ENCODE measurements at regions not wholly inside any gene's neighbourhood (a gene's known extent, or its start where the extent isn't known, plus 50 kb on each side); places are given as distances from the start of the nearest gene placed in this dataset.

DNA sequence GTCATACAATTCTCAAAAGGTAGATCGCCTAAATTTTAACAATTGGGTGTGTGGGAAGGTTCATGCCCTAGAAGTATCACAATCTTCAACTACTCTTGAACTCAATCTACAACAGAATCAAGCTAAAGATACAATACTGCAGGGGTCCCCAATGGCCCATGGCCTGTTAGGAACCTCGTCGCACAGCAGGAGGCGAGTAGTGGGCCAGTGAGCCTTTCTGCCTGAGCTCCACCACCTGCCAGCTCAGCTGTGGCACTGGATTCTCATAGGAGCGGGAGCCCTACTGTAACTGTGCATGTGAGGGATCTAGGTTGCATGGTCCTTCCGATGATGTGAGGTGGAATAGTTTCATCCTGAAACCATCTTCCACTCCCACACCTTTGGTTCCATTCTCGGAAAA lies 230.6 kb downstream of the KLF12 start:
- ATAC-seq = no peak
- no peak for TF ChIP-seq TOX (CRISPR knock-in tag; IDR thresholded peaks at IDR 0.05; ENCODE audit: borderline replicate concordance)
- no peak for TF ChIP-seq OSR1 (CRISPR knock-in tag; IDR thresholded peaks at IDR 0.05)
- no peak for TF ChIP-seq ZFP3 (CRISPR knock-in tag; IDR thresholded peaks at IDR 0.05)
- TF ChIP-seq CSDC2 (CRISPR knock-in tag; IDR thresholded peaks at IDR 0.05) = no peak

GRCh38 chr13:73902847-73903246 lies 231.4 kb downstream of the KLF12 start:
- peak; percentile 70 for TF ChIP-seq TCF4 (CRISPR knock-in tag; IDR thresholded peaks at IDR 0.05; ENCODE audit: borderline replicate concordance)
- peak; percentile 80; the same call in 1 of the 2 replicates for TF ChIP-seq TSHZ2 (CRISPR knock-in tag; IDR thresholded peaks at IDR 0.05)
- no peak for TF ChIP-seq PATZ1 (CRISPR knock-in tag; IDR thresholded peaks at IDR 0.05; ENCODE audit: borderline replicate concordance)
- no peak for ATAC-seq

- ATAC-seq = no peak
- TF ChIP-seq RARB (CRISPR knock-in tag; IDR thresholded peaks at IDR 0.05) = no peak
- no peak for TF ChIP-seq ZNF565 (CRISPR knock-in tag; conservative IDR thresholded peaks at IDR 0.05; ENCODE audit: low read depth)
- TF ChIP-seq CSDC2 (CRISPR knock-in tag; IDR thresholded peaks at IDR 0.05) = no peak
- TF ChIP-seq TSHZ2 (CRISPR knock-in tag; IDR thresholded peaks at IDR 0.05) = no peak
- TF ChIP-seq ESRRG (CRISPR knock-in tag; IDR thresholded peaks at IDR 0.05) = no peak
- TF ChIP-seq PATZ1 (CRISPR knock-in tag; IDR thresholded peaks at IDR 0.05; ENCODE audit: borderline replicate concordance) = no peak
- TF ChIP-seq BACH2 (CRISPR knock-in tag; IDR thresholded peaks at IDR 0.05; ENCODE audit: borderline replicate concordance) = no peak
- TF ChIP-seq, protein P1, sequence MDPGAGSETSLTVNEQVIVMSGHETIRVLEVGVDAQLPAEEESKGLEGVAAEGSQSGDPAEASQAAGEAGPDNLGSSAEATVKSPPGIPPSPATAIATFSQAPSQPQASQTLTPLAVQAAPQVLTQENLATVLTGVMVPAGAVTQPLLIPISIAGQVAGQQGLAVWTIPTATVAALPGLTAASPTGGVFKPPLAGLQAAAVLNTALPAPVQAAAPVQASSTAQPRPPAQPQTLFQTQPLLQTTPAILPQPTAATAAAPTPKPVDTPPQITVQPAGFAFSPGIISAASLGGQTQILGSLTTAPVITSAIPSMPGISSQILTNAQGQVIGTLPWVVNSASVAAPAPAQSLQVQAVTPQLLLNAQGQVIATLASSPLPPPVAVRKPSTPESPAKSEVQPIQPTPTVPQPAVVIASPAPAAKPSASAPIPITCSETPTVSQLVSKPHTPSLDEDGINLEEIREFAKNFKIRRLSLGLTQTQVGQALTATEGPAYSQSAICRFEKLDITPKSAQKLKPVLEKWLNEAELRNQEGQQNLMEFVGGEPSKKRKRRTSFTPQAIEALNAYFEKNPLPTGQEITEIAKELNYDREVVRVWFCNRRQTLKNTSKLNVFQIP (CRISPR knock-in tag; IDR thresholded peaks at IDR 0.05; ENCODE audit: borderline replicate concordance, low read depth) = no peak
- TF ChIP-seq TCF4 (CRISPR knock-in tag; IDR thresholded peaks at IDR 0.05; ENCODE audit: borderline replicate concordance) = no peak
- TF ChIP-seq, protein P2, sequence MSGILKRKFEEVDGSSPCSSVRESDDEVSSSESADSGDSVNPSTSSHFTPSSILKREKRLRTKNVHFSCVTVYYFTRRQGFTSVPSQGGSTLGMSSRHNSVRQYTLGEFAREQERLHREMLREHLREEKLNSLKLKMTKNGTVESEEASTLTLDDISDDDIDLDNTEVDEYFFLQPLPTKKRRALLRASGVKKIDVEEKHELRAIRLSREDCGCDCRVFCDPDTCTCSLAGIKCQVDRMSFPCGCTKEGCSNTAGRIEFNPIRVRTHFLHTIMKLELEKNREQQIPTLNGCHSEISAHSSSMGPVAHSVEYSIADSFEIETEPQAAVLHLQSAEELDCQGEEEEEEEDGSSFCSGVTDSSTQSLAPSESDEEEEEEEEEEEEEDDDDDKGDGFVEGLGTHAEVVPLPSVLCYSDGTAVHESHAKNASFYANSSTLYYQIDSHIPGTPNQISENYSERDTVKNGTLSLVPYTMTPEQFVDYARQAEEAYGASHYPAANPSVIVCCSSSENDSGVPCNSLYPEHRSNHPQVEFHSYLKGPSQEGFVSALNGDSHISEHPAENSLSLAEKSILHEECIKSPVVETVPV (CRISPR knock-in tag; IDR thresholded peaks at IDR 0.05) = no peak
- TF ChIP-seq ARNTL (CRISPR knock-in tag; IDR thresholded peaks at IDR 0.05; ENCODE audit: borderline replicate concordance, low read depth) = no peak
- no peak for TF ChIP-seq ZNF70 (CRISPR knock-in tag; IDR thresholded peaks at IDR 0.05)
- no peak for TF ChIP-seq ZFP3 (CRISPR knock-in tag; IDR thresholded peaks at IDR 0.05)
- TF ChIP-seq, protein P3, sequence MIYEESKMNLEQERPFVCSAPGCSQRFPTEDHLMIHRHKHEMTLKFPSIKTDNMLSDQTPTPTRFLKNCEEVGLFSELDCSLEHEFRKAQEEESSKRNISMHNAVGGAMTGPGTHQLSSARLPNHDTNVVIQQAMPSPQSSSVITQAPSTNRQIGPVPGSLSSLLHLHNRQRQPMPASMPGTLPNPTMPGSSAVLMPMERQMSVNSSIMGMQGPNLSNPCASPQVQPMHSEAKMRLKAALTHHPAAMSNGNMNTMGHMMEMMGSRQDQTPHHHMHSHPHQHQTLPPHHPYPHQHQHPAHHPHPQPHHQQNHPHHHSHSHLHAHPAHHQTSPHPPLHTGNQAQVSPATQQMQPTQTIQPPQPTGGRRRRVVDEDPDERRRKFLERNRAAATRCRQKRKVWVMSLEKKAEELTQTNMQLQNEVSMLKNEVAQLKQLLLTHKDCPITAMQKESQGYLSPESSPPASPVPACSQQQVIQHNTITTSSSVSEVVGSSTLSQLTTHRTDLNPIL (CRISPR knock-in tag; IDR thresholded peaks at IDR 0.05; ENCODE audit: low read depth) = no peak
- TF ChIP-seq ISL1 (CRISPR knock-in tag; IDR thresholded peaks at IDR 0.05) = no peak
- no peak for TF ChIP-seq ZNF8 (CRISPR knock-in tag; IDR thresholded peaks at IDR 0.05)
- no peak for TF ChIP-seq GLIS3 (CRISPR knock-in tag; IDR thresholded peaks at IDR 0.05)
- no peak for TF ChIP-seq TOX (CRISPR knock-in tag; IDR thresholded peaks at IDR 0.05; ENCODE audit: borderline replicate concordance)
- TF ChIP-seq PPARA (CRISPR knock-in tag; IDR thresholded peaks at IDR 0.05; ENCODE audit: borderline replicate concordance) = no peak
- no peak for TF ChIP-seq OSR1 (CRISPR knock-in tag; IDR thresholded peaks at IDR 0.05)
Observed at GRCh38 chr13:73902296-73902695, 231.9 kb downstream of the KLF12 start.
